ENCODE measurements at regions not wholly inside any gene's neighbourhood (a gene's known extent, or its start where the extent isn't known, plus 50 kb on each side); places are given as distances from the start of the nearest gene placed in this dataset.
"Not testable (repeated sequence)": the region's sequence is repeated elsewhere in the genome, so short reads cannot be mapped to it uniquely, and the experiment has no call there.

DNA sequence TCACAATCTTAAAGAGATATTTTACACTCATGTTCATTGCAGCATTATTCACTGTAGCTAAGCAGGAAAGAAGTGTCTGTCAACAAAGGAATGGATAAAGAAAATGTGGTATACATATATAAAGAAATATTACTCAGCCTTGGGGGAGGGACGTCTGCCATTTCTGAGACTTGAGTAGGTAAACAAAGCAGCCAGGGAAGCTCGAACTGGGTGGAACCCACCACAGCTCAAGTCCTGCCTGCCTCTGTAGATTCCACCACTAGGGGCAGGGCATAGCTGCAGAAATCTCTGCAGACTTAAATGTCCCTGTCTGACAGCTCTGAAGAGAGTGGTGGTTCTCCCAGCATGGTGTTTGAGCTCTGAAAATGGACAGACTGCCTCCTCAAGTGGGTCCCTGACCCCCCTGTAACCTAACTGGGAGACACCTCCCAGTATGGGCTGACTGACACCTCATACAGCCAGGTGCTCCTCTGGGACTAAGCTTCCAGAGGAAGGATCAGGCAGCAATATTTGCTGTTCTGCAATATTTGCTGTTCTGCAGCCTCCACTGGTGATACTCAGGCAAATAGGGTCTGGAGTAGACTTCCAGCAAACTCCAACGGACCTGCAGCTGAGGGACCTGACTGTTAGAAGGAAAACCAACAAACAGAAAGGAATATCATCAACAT, 183.3 kb upstream of the SSTR4 start:
- in situ Hi-C loops (cut with HindIII; ENCODE audit: low sequenced_read_pairs); H3K4me3 ChIP-seq (ENCODE audit: low read depth, low read length); DNase-seq (ENCODE audit: low read depth): not testable (repeated sequence)
- peak; percentile 48 for TF ChIP-seq CTCF (IDR thresholded peaks at IDR 0.05; ENCODE audit: low read depth, low read length, missing control alignments)

- no peak overlapping the region for H3K4me3 ChIP-seq (ENCODE audit: low read depth, low read length)
- no peak for DNase-seq (ENCODE audit: low read depth)
- no peak for TF ChIP-seq CTCF (IDR thresholded peaks at IDR 0.05; ENCODE audit: low read depth, low read length, missing control alignments)
- in situ Hi-C loops (cut with HindIII; ENCODE audit: low sequenced_read_pairs) = no loop called here
These were observed 173.7 kb upstream of the SSTR4 start for GRCh38 chr20:22861231-22861980.

- in situ Hi-C loops (cut with HindIII; ENCODE audit: low sequenced_read_pairs) = no loop called here
- DNase-seq (ENCODE audit: low read depth) = no peak
These were observed 173.1 kb upstream of the SSTR4 start for GRCh38 chr20:22861990-22862389.

GRCh38 chr20:22862671-22863230, 172.4 kb upstream of the SSTR4 start:
- no peak for TF ChIP-seq CTCF (IDR thresholded peaks at IDR 0.05; ENCODE audit: low read depth, low read length, missing control alignments)
- in situ Hi-C loops (cut with HindIII; ENCODE audit: low sequenced_read_pairs) = no loop called here
- no peak for DNase-seq (ENCODE audit: low read depth)
- no peak overlapping the region for H3K4me3 ChIP-seq (ENCODE audit: low read depth, low read length)

More at GRCh38 chr20:22861990-22862389, 173.1 kb upstream of the SSTR4 start:
- H3K4me3 ChIP-seq (ENCODE audit: low read depth, low read length) = no peak overlapping the region
- TF ChIP-seq CTCF (IDR thresholded peaks at IDR 0.05; ENCODE audit: low read depth, low read length, missing control alignments) = no peak

GRCh38 chr20:22863826-22864225, 171.3 kb upstream of the SSTR4 start:
- TF ChIP-seq CTCF (IDR thresholded peaks at IDR 0.05; ENCODE audit: low read depth, low read length, missing control alignments) = no peak
- DNase-seq (ENCODE audit: low read depth) = no peak
- no peak overlapping the region for H3K4me3 ChIP-seq (ENCODE audit: low read depth, low read length)
- in situ Hi-C loops (cut with HindIII; ENCODE audit: low sequenced_read_pairs) = no loop called here

GRCh38 chr20:22866812-22867341, 168.2 kb upstream of the SSTR4 start:
- DNase-seq (ENCODE audit: low read depth) = no peak
- no peak overlapping the region for H3K4me3 ChIP-seq (ENCODE audit: low read depth, low read length)
- TF ChIP-seq CTCF (IDR thresholded peaks at IDR 0.05; ENCODE audit: low read depth, low read length, missing control alignments) = no peak
- in situ Hi-C loops (cut with HindIII; ENCODE audit: low sequenced_read_pairs) = no loop called here
